DOHH2 (cell line): ENCODE measurements at regions not wholly inside any gene's neighbourhood (a gene's known extent, or its start where the extent isn't known, plus 50 kb on each side); places are given as distances from the start of the nearest gene placed in this dataset.

ENCODE experiments used
- H3F3A ChIP-seq: fragments of 200-600 bp; sonication (generic), shearing (Covaris generic); 2 replicates; pipeline ENCODE4 v1.6.0; 2016; ENCODE audit warnings: antibody characterized with exemption, mild to moderate bottlenecking; ENCODE audit not compliant: control insufficient read depth, insufficient read depth
- H3K27ac ChIP-seq: fragments of 200-600 bp; sonication (generic); 2 replicates; pipeline ENCODE4 v1.5.1; 2014; ENCODE audit warnings: low read depth, mild to moderate bottlenecking, low read length, moderate library complexity
- H3K27me3 ChIP-seq: fragments of 200-600 bp; sonication (generic); 2 replicates; pipeline ENCODE4 v1.6.1; 2014; ENCODE audit warnings: mild to moderate bottlenecking, low read length, mixed read lengths; ENCODE audit not compliant: control insufficient read depth
- H3K36me3 ChIP-seq: fragments of 200-600 bp; sonication (generic); 2 replicates; pipeline ENCODE4 v1.6.1; 2014; ENCODE audit warnings: mild to moderate bottlenecking, low read length, moderate library complexity, mixed read lengths; ENCODE audit not compliant: control insufficient read depth
- H3K4me1 ChIP-seq: fragments of 200-600 bp; sonication (generic); 2 replicates; pipeline ENCODE4 v1.6.1; 2014; ENCODE audit warnings: mild to moderate bottlenecking, low read length, mixed read lengths; ENCODE audit not compliant: control insufficient read depth
- H3K4me2 ChIP-seq: fragments of 200-600 bp; sonication (generic); 2 replicates; pipeline ENCODE4 v1.6.0; 2014; ENCODE audit warnings: mild to moderate bottlenecking, low read length, moderate library complexity
- H3K4me3 ChIP-seq: fragments of 200-600 bp; sonication (generic); 2 replicates; pipeline ENCODE4 v1.5.1; 2014; ENCODE audit warnings: mild to moderate bottlenecking, low read length, mixed read lengths
- H3K79me2 ChIP-seq: fragments of 200-600 bp; sonication (generic); 2 replicates; pipeline ENCODE4 v1.6.1; 2014; ENCODE audit warnings: mild to moderate bottlenecking, low read length, mixed read lengths; ENCODE audit not compliant: control insufficient read depth
- H3K9me2 ChIP-seq: fragments of 200-600 bp; sonication (generic); replicated peaks from 2 replicates; pipeline ENCODE4 v1.6.1; 2014; ENCODE audit warnings: mild to moderate bottlenecking, low read length, mixed read lengths; ENCODE audit not compliant: control insufficient read depth
- H3K9me3 ChIP-seq: fragments of 200-600 bp; sonication (generic); 2 replicates; pipeline ENCODE4 v1.6.1; 2014; ENCODE audit warnings: antibody characterized with exemption, low read length, mixed read lengths; ENCODE audit not compliant: control insufficient read depth, insufficient read depth
- H4K20me1 ChIP-seq: fragments of 200-600 bp; sonication (generic); 2 replicates; pipeline ENCODE4 v1.6.0; 2014; ENCODE audit warnings: low read depth, mild to moderate bottlenecking, antibody characterized with exemption, low read length, moderate library complexity; ENCODE audit not compliant: control insufficient read depth, insufficient read depth
- CTCF ChIP-seq: fragments of 200-600 bp; sonication (generic); IDR thresholded peaks from one replicate; pipeline ENCODE4 v1.5.1; 2014; ENCODE audit warnings: antibody characterized with exemption, mild to moderate bottlenecking, low read depth, low read length; ENCODE audit not compliant: poor library complexity, severe bottlenecking
- EZH2phosphoT487 ChIP-seq: fragments of 200-600 bp; sonication (generic); IDR thresholded peaks from 2 replicates; pipeline ENCODE4 v1.6.1; 2017; ENCODE audit warnings: borderline replicate concordance, mild to moderate bottlenecking, antibody characterized with exemption, low read length, moderate library complexity, mixed read lengths

- H3K4me2 ChIP-seq = no peak overlapping the region
Observed at GRCh38 chr3:194268654-194269512, 82.2 kb downstream of the CPN2 start.

DNA sequence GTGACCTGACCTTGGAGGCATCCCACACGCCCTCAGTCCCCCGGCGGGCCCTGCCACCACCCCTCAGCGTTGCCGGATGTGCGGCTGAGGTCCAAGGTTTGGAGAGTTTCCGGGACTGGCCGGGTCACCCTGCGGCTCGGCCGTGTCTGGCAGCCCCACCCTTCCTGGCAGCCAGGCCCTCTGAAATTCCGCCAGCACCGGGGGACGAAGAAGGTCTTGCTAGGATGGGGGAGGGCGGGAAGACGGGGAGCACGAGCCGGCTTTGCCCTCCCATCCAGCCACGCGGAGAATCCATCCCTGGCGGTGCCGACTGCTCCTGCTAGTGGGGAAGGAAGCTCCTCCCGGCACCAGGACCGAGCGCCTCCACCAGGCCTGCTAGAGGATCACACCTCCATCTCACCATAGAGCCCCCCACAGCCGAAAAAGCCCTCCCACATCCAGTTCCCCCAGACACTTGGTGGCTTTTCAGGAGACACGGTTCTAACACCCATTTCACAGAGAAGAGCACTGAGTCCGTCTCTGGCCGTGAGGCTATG is 81.5 kb downstream of the CPN2 start:
- Histone ChIP-seq H3K4me3 (no peak overlapping the region), H3K4me2 (no peak overlapping the region), H3K4me1 (no peaks in the 10 kb centered on the region), H3K9me2 (no peaks in the 10 kb centered on the region), H3K36me3 (no peaks in the 10 kb centered on the region), H4K20me1 (no peaks in the 10 kb centered on the region), H3K27ac (no peak overlapping the region), H3K9me3 (no peaks in the 10 kb centered on the region), H3K79me2 (no peaks in the 10 kb centered on the region), H3K27me3 (no peaks in the 10 kb centered on the region; the same call in 1 of the 2 replicates), H3F3A (no peaks in the 10 kb centered on the region)
- TF ChIP-seq CTCF (no peak), EZH2phosphoT487 (no peak)

More at GRCh38 chr3:194268654-194269512, 82.2 kb downstream of the CPN2 start:
- Histone ChIP-seq H3K36me3 (no peaks in the 10 kb centered on the region), H3K27me3 (no peaks in the 10 kb centered on the region; the same call in 1 of the 2 replicates), H3K9me3 (no peaks in the 10 kb centered on the region), H3F3A (no peaks in the 10 kb centered on the region), H3K27ac (no peak overlapping the region), H3K79me2 (no peaks in the 10 kb centered on the region), H3K9me2 (no peaks in the 10 kb centered on the region), H4K20me1 (no peaks in the 10 kb centered on the region), H3K4me1 (no peaks in the 10 kb centered on the region), H3K4me3 (no peak overlapping the region)
- TF ChIP-seq EZH2phosphoT487 = no peak
- TF ChIP-seq CTCF = no peak

- no peak overlapping the region for H3K4me3 ChIP-seq
- no peaks in the 10 kb centered on the region for H3K79me2 ChIP-seq
- H3K9me3 ChIP-seq = no peaks in the 10 kb centered on the region
- H3K27ac ChIP-seq = no peak overlapping the region
- H3K4me2 ChIP-seq = no peak overlapping the region
- no peaks in the 10 kb centered on the region for H4K20me1 ChIP-seq
- TF ChIP-seq CTCF = no peak
- TF ChIP-seq EZH2phosphoT487 = no peak
- H3K4me1 ChIP-seq = no peaks in the 10 kb centered on the region
- no peaks in the 10 kb centered on the region for H3K9me2 ChIP-seq
- H3F3A ChIP-seq = no peaks in the 10 kb centered on the region
- no peaks in the 10 kb centered on the region for H3K36me3 ChIP-seq
- H3K27me3 ChIP-seq = no peaks in the 10 kb centered on the region; the same call in 1 of the 2 replicates
Observed at GRCh38 chr3:194270627-194271459, 80.3 kb downstream of the CPN2 start.
